ENCODE measurements at regions not wholly inside any gene's neighbourhood (a gene's known extent, or its start where the extent isn't known, plus 50 kb on each side); places are given as distances from the start of the nearest gene placed in this dataset.

- H3K9me3 ChIP-seq (replicated peaks in 1 of 3), result no peaks in the 10 kb centered on the region
- H3K27me3 ChIP-seq, result no peaks in the 10 kb centered on the region
- no peak overlapping the region for H3K4me3 ChIP-seq
- no peak for DNase-seq
- no peak for TF ChIP-seq POLR2A (IDR thresholded peaks at IDR 0.05)
- no peaks in the 10 kb centered on the region for H3K4me1 ChIP-seq (replicated peaks in 1 of 2)
- WGBS, 4 donors, result 83 to 91% (median 90%) methylated on average over 6 of the region's 6 CpGs
- H3K36me3 ChIP-seq (replicated peaks in 1 of 2), result no peaks in the 10 kb centered on the region
- H3K27ac ChIP-seq, result no peak overlapping the region
- intact Hi-C loops (cut with DNase I), result no loop called here
Observed at GRCh38 chr5:119814655-119815054, 185.3 kb downstream of the FAM170A start.

DNA sequence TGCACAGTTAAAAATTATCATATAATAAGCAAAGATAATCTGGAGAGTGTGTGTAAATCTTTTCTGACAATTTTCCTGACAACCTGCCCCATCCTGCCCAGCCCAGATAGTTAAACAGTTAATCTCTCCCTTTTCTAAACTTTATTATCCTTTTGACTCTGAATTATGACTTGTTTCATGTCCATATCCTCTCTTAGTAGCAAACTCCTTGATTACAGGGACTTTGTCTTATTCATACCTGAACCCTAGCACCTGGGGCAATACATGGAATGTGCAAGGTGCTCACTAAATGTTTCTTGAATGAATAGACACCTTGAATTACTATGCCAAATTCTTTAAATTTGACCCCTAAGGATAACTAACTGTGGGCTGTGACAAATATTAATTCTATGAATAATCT, 186.7 kb downstream of the FAM170A start:
- TF ChIP-seq, protein P1, sequence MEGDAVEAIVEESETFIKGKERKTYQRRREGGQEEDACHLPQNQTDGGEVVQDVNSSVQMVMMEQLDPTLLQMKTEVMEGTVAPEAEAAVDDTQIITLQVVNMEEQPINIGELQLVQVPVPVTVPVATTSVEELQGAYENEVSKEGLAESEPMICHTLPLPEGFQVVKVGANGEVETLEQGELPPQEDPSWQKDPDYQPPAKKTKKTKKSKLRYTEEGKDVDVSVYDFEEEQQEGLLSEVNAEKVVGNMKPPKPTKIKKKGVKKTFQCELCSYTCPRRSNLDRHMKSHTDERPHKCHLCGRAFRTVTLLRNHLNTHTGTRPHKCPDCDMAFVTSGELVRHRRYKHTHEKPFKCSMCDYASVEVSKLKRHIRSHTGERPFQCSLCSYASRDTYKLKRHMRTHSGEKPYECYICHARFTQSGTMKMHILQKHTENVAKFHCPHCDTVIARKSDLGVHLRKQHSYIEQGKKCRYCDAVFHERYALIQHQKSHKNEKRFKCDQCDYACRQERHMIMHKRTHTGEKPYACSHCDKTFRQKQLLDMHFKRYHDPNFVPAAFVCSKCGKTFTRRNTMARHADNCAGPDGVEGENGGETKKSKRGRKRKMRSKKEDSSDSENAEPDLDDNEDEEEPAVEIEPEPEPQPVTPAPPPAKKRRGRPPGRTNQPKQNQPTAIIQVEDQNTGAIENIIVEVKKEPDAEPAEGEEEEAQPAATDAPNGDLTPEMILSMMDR (IDR thresholded peaks at IDR 0.05), result no peak
- TF ChIP-seq POLR2A (IDR thresholded peaks at IDR 0.05), result no peak
- no peak for DNase-seq
- H3K36me3 ChIP-seq (replicated peaks in 1 of 2), result no peaks in the 10 kb centered on the region
- H3K4me3 ChIP-seq, result no peak overlapping the region
- intact Hi-C loops (cut with DNase I), result no loop called here
- H3K4me1 ChIP-seq (replicated peaks in 1 of 2), result no peaks in the 10 kb centered on the region
- no peaks in the 10 kb centered on the region for H3K9me3 ChIP-seq (replicated peaks in 1 of 3)
- H3K27ac ChIP-seq, result no peak overlapping the region
- no peaks in the 10 kb centered on the region for H3K27me3 ChIP-seq

- no peaks in the 10 kb centered on the region for H3K36me3 ChIP-seq (replicated peaks in 1 of 2)
- no peak for DNase-seq
- intact Hi-C loops (cut with DNase I), result no loop called here
- no peak overlapping the region for H3K4me3 ChIP-seq
- no peaks in the 10 kb centered on the region for H3K4me1 ChIP-seq (replicated peaks in 1 of 2)
- no peak for TF ChIP-seq POLR2A (IDR thresholded peaks at IDR 0.05)
- TF ChIP-seq, protein P1 (IDR thresholded peaks at IDR 0.05), result no peak
- no peaks in the 10 kb centered on the region for H3K27me3 ChIP-seq
- no peaks in the 10 kb centered on the region for H3K9me3 ChIP-seq (replicated peaks in 1 of 3)
- 71 to 92% (median 77%) methylated on average over 1 of the region's 1 CpG for WGBS, 4 donors
- no peak overlapping the region for H3K27ac ChIP-seq
Observed at GRCh38 chr5:119820016-119820415, 190.7 kb downstream of the FAM170A start.

- no peaks in the 10 kb centered on the region for H3K4me1 ChIP-seq (replicated peaks in 1 of 2)
- TF ChIP-seq, protein P1 (IDR thresholded peaks at IDR 0.05), result no peak
- no peak for TF ChIP-seq POLR2A (IDR thresholded peaks at IDR 0.05)
- intact Hi-C loops (cut with DNase I), result no loop called here
- DNase-seq, result no peak
- H3K36me3 ChIP-seq (replicated peaks in 1 of 2), result no peaks in the 10 kb centered on the region
- no peaks in the 10 kb centered on the region for H3K27me3 ChIP-seq
- no peaks in the 10 kb centered on the region for H3K9me3 ChIP-seq (replicated peaks in 1 of 3)
- no peak overlapping the region for H3K4me3 ChIP-seq
- H3K27ac ChIP-seq, result no peak overlapping the region
- 69 to 84% (median 72%) methylated on average over 2 of the region's 2 CpGs for WGBS, 4 donors
Observed at GRCh38 chr5:119820608-119821007, 191.2 kb downstream of the FAM170A start.

DNA sequence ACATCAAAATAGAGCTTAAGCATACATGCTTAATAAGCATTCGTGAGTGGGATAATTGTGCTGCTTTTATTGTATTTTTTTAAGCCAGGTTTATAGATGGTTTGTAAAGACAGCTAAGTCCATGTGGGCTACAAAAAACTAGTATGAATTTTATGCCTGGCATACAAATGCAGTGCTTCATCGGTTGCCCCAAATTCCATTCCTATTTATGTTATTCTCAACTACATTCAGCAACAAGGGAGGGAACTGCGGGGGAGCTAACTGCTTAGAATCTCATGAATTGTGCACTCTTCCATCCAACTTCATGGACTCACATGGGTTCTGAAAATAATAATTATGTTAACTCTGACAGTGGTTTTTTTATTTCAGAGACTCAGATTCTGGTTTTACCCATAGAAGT, 199.2 kb downstream of the FAM170A start:
- no peak overlapping the region for H3K4me3 ChIP-seq

More for the DNA sequence above, 199.2 kb downstream of the FAM170A start:
- Histone ChIP-seq H3K9me3 (replicated peaks in 1 of 3) (no peaks in the 10 kb centered on the region), H3K4me1 (replicated peaks in 1 of 2) (no peaks in the 10 kb centered on the region), H3K27me3 (no peaks in the 10 kb centered on the region), H3K36me3 (replicated peaks in 1 of 2) (no peaks in the 10 kb centered on the region), H3K27ac (no peak overlapping the region)
- no peak for TF ChIP-seq POLR2A (IDR thresholded peaks at IDR 0.05)
- TF ChIP-seq, protein P1 (IDR thresholded peaks at IDR 0.05), result no peak
- intact Hi-C loops (cut with DNase I), result no loop called here
- DNase-seq, result no peak
- 64 to 79% (median 71%) methylated on average over 3 of the region's 3 CpGs for WGBS, 4 donors
